ENCODE measurements at regions not wholly inside any gene's neighbourhood (a gene's known extent, or its start where the extent isn't known, plus 50 kb on each side); places are given as distances from the start of the nearest gene placed in this dataset.
A peak's percentile ranks its signal among the peaks of the same experiment; 100 is the strongest.

DNA sequence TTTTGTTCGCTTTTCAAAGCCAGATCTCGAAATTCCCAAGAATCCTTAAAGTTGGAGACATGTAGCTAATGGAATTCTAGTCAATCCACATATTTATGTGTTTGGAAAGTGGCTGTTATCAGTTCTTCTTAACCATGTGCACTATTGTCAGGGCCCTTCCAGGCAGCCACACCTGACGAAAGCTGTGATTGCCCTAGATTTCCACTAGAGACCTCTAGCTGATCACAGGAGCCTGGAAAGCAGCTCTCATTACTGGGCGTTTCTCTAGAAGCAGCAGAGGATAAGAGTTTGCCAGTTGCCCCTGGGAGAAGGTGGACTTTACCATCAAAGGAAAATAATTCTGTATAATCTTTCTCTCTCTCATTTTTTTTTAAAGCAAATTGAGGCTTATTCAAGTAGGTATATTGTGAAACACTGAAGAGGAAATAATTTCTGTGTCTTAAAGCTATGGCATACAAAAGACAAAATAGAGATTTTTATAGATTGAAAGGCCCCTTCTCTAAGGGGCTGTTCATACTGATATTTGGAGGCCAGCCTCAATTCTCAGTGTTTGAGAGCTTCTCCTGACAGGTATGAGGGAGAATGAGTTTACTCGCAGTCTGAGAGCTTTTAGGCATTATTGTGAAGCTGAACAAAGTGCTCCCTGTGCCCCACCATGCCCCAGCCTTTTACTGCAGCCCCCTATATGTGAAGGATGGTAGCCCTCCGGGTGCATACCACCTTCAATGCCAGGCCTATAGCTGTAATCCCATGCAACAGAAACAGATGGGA is 405.4 kb upstream of the ACTBL2 start:
- CTCF ChIA-PET (ENCODE audit: partially characterized antibody) = interaction anchor here (0.7 to 1.9 kb wide), 29 partner anchors 9 to 592 kb away, joined by 3 to 19 read pairs (median 4); no protein-coding TSS in a partner anchor
- Histone ChIP-seq H4K91ac (replicated peaks; ENCODE audit: insufficient read length, low read length) (no peak overlapping the region), H3K4ac (replicated peaks; ENCODE audit: insufficient read length, low read depth, low read length) (no peak overlapping the region), H4K20me1 (replicated peaks in 1 of 2; ENCODE audit: control insufficient read depth in 1 of 2, insufficient read depth in 2 of 2, low read length in 2 of 2) (no peaks in the 10 kb centered on the region), H3K4me2 (ENCODE audit: insufficient read depth in 1 of 2, low read depth in 2 of 2, low read length in 2 of 2) (no peak overlapping the region), H4K5ac (ENCODE audit: insufficient read length, low read depth, low read length) (no peak overlapping the region), H2BK5ac (ENCODE audit: low read depth, low read length) (no peak overlapping the region), H2BK120ac (replicated peaks; ENCODE audit: low read depth, low read length) (no peak overlapping the region), H3K9ac (replicated peaks in 1 of 4; ENCODE audit: extremely low read depth in 1 of 4, low read depth in 3 of 4, low read length in 3 of 4) (no peak overlapping the region), H3K4me3 (ENCODE audit: extremely low read depth in 1 of 4, insufficient read depth in 2 of 4, low read depth in 3 of 4, low read length in 4 of 4) (no peak overlapping the region), H3K23me2 (ENCODE audit: low read depth, low read length) (no peaks in the 10 kb centered on the region; the same call in 1 of the 2 replicates), H4K8ac (ENCODE audit: extremely low read depth, insufficient read depth, low read length) (no peak overlapping the region), H3K79me1 (ENCODE audit: low read depth, low read length) (no peaks in the 10 kb centered on the region), H2BK12ac (ENCODE audit: low read depth, low read length) (no peak overlapping the region), H2BK20ac (ENCODE audit: low read length) (peak overlapping the region; percentile 36; the same call in 1 of the 2 replicates), H3K36me3 (ENCODE audit: control insufficient read depth in 2 of 4, insufficient read depth in 4 of 4, low read length in 3 of 4) (no peaks in the 10 kb centered on the region), H2AFZ (ENCODE audit: low read length) (no peak overlapping the region), H3K4me1 (replicated peaks in 1 of 4; ENCODE audit: control insufficient read depth in 3 of 4, insufficient read depth in 4 of 4, low read length in 3 of 4) (peaks cover 0 to 13% (median 4%) of the 10 kb centered on the region in 4 experiments), H3K79me2 (ENCODE audit: control insufficient read depth in 1 of 2, insufficient read depth in 2 of 2, low read length in 2 of 2) (no peaks in the 10 kb centered on the region), H3K18ac (ENCODE audit: extremely low read depth, low read length) (no peak overlapping the region), H3K27ac (ENCODE audit: low read depth, low read length) (no peak overlapping the region), H3K27me3 (replicated peaks in 1 of 4; ENCODE audit: control insufficient read depth in 3 of 4, extremely low read depth in 1 of 4, insufficient read depth in 3 of 4, low read length in 3 of 4) (no peaks in the 10 kb centered on the region), H2BK15ac (ENCODE audit: low read length) (no peak overlapping the region), H3K56ac (replicated peaks; ENCODE audit: insufficient read length, low read depth, low read length) (no peak overlapping the region), H3K14ac (ENCODE audit: insufficient read length) (no peak overlapping the region), H2AK5ac (ENCODE audit: low read depth, low read length) (no peak overlapping the region), H3K23ac (ENCODE audit: insufficient read length) (no peak overlapping the region), H3K9me3 (ENCODE audit: insufficient read depth in 2 of 2, low read depth in 1 of 2, low read length in 1 of 2) (no peaks in the 10 kb centered on the region)
- WGBS, 2 experiments (ENCODE audit: extremely low coverage in 1 of 2, insufficient coverage in 1 of 2, insufficient read length in 1 of 2, insufficient replicate concordance in 2 of 2, low coverage in 1 of 2, low lambda C conversion rate in 2 of 2, missing lambda C conversion rate in 1 of 2) = 60% methylated on average over 6 of the region's 6 CpGs; no CpG with 5 or more reads in 1 of the 2 experiments
- DNase-seq (ENCODE audit: low read depth in 1 of 2, low spot score in 2 of 2) (no peak), FAIRE-seq (no peak)
- POLR2A ChIA-PET (ENCODE audit: partially characterized antibody) = no interaction called here
- no peak for TF ChIP-seq SIRT6 (IDR thresholded peaks at IDR 0.05; ENCODE audit: low read length)
- no peak for TF ChIP-seq POLR2A (IDR thresholded peaks at IDR 0.05; ENCODE audit: control extremely low read depth in 1 of 2, low read depth in 2 of 2, low read length in 2 of 2)
- no peak for TF ChIP-seq GABPA (IDR thresholded peaks at IDR 0.05; ENCODE audit: borderline replicate concordance, insufficient read depth, low read length)
- no peak for TF ChIP-seq HDAC6 (IDR thresholded peaks at IDR 0.05; ENCODE audit: low read depth, low read length)
- TF ChIP-seq SIN3A (conservative IDR thresholded peaks at IDR 0.05 in 1 of 2, IDR thresholded peaks at IDR 0.05 in 1 of 2; ENCODE audit: low read depth in 1 of 2, low read length in 2 of 2) = no peak
- TF ChIP-seq RNF2 (IDR thresholded peaks at IDR 0.05; ENCODE audit: borderline replicate concordance, low read depth, low read length, missing control alignments, poor library complexity, severe bottlenecking) = no peak
- TF ChIP-seq KDM4A (IDR thresholded peaks at IDR 0.05; ENCODE audit: low read depth, low read length, severe bottlenecking) = no peak
- no peak for TF ChIP-seq SIX5 (IDR thresholded peaks at IDR 0.05; ENCODE audit: low read depth, low read length)
- no peak for TF ChIP-seq TAF7 (optimal IDR thresholded peaks at IDR 0.05; ENCODE audit: borderline replicate concordance, low read depth, low read length)
- TF ChIP-seq, protein P1, sequence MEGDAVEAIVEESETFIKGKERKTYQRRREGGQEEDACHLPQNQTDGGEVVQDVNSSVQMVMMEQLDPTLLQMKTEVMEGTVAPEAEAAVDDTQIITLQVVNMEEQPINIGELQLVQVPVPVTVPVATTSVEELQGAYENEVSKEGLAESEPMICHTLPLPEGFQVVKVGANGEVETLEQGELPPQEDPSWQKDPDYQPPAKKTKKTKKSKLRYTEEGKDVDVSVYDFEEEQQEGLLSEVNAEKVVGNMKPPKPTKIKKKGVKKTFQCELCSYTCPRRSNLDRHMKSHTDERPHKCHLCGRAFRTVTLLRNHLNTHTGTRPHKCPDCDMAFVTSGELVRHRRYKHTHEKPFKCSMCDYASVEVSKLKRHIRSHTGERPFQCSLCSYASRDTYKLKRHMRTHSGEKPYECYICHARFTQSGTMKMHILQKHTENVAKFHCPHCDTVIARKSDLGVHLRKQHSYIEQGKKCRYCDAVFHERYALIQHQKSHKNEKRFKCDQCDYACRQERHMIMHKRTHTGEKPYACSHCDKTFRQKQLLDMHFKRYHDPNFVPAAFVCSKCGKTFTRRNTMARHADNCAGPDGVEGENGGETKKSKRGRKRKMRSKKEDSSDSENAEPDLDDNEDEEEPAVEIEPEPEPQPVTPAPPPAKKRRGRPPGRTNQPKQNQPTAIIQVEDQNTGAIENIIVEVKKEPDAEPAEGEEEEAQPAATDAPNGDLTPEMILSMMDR (IDR thresholded peaks at IDR 0.05; ENCODE audit: control extremely low read depth in 1 of 3, insufficient read depth in 1 of 3, low read depth in 1 of 3, low read length in 3 of 3) = peak; percentile 42 to 60 (median 59)

All from H1 (cell line).